Uterus (tissue), 3 donors: ENCODE measurements at regions not wholly inside any gene's neighbourhood (a gene's known extent, or its start where the extent isn't known, plus 50 kb on each side); places are given as distances from the start of the nearest gene placed in this dataset.

Experiments used
- DNase-seq, 2 donors: peaks; one replicate each; pipeline ENCODE4 v3.0.0-alpha.2; 2019 to 2020
- H3K27ac ChIP-seq, 2 donors: fragments of 200-600 bp; sonication (generic); 1 replicate in 1 of 2; 2 replicates in 1 of 2; pipeline ENCODE4 v1.5.1; 2016 to 2018
- H3K27me3 ChIP-seq, 2 donors: fragments of 200-600 bp; sonication (generic); one replicate each; pipeline ENCODE4 v1.5.1; 2018 to 2019; ENCODE audit warnings: control low read depth in 1 of 2
- H3K36me3 ChIP-seq, 2 donors: fragments of 200-600 bp; sonication (generic); one replicate each; pipeline ENCODE4 v1.5.1; 2019; ENCODE audit warnings: control low read depth in 1 of 2
- H3K4me1 ChIP-seq, 2 donors: fragments of 200-600 bp; sonication (generic); one replicate each; pipeline ENCODE4 v1.5.1; 2018 to 2019; ENCODE audit warnings: control low read depth in 1 of 2
- H3K4me3 ChIP-seq, 2 donors: fragments of 200-600 bp; sonication (generic); 1 replicate in 1 of 2; 2 replicates in 1 of 2; pipeline ENCODE4 v1.5.1; 2018 to 2019; ENCODE audit warnings: mild to moderate bottlenecking in 1 of 2
- H3K9me3 ChIP-seq, 2 donors: fragments of 200-600 bp; sonication (generic); one replicate each; pipeline ENCODE4 v1.5.1; 2019; ENCODE audit warnings: control low read depth in 1 of 2
- POLR2A ChIP-seq, 2 donors: fragments of 450-650 bp; IDR thresholded peaks; one replicate each; pipeline ENCODE4 v1.6.1; 2016; ENCODE audit warnings: antibody characterized with exemption in 2 of 2, mild to moderate bottlenecking in 1 of 2, moderate library complexity in 1 of 2
- intact Hi-C: fragments of 100-400 bp; cut with DNase I; formaldehyde crosslinking; loops from one replicate; pipeline ENCODE4 v1.15.1; 2023; ENCODE audit warnings: low total_unique reads
- TF ChIP-seq, protein P1 (sequence below), 4 experiments: fragments of 200-600 bp in 2 of 4; fragments of 450-650 bp in 2 of 4; sonication (generic) in 2 of 4; IDR thresholded peaks; one replicate each; pipeline ENCODE4 v1.5.1; 2016 to 2019; ENCODE audit warnings: antibody characterized with exemption in 4 of 4, mild to moderate bottlenecking in 2 of 4, moderate library complexity in 1 of 4
- donor health status: DM: yes; HTN: yes; CAD: no.

DNA sequence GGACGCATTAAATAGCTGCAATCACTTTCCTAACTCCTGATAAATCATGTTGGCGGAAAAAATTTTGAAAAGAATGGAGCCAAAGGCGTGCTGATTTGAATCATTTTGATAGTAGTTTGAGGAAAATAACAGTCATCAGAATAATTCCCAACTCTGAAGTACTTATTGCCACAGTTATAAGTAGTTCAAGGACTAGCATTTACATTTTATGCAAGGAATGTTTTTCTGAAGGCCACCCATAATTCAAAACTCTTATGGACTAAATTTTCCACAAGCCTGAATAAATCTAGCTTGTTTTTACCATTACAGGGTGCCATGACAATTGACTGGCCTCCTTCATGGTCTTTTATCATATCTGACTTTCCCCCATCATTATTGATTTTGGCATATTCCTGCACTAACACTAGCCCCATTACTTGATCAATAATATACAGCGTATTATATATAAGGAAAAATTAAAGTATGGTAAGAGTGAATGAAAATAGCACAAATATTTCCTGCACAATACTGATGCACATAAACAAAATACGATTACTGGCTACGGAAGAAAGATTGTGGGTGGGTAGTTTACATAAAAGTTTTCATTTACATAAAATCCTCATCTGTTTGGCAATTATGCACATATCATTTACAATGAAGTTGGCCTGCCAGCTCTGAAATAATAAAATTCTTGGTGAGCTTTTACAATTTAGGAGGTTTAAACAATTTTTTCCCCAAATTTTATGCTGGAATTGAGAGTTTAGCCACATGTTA lies 334.6 kb downstream of the ARL6IP6 start:
- TF ChIP-seq, protein P1, sequence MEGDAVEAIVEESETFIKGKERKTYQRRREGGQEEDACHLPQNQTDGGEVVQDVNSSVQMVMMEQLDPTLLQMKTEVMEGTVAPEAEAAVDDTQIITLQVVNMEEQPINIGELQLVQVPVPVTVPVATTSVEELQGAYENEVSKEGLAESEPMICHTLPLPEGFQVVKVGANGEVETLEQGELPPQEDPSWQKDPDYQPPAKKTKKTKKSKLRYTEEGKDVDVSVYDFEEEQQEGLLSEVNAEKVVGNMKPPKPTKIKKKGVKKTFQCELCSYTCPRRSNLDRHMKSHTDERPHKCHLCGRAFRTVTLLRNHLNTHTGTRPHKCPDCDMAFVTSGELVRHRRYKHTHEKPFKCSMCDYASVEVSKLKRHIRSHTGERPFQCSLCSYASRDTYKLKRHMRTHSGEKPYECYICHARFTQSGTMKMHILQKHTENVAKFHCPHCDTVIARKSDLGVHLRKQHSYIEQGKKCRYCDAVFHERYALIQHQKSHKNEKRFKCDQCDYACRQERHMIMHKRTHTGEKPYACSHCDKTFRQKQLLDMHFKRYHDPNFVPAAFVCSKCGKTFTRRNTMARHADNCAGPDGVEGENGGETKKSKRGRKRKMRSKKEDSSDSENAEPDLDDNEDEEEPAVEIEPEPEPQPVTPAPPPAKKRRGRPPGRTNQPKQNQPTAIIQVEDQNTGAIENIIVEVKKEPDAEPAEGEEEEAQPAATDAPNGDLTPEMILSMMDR (IDR thresholded peaks at IDR 0.05) = no peak
- no peak for TF ChIP-seq POLR2A (IDR thresholded peaks at IDR 0.05)
- intact Hi-C loops = no loop called here

GRCh38 chr2:153047220-153047619 lies 328.8 kb downstream of the ARL6IP6 start:
- intact Hi-C loops = no loop called here
- Histone ChIP-seq H3K9me3 (no peaks in the 10 kb centered on the region), H3K36me3 (no peaks in the 10 kb centered on the region), H3K4me1 (no peaks in the 10 kb centered on the region), H3K4me3 (no peak overlapping the region), H3K27ac (no peak overlapping the region), H3K27me3 (no peaks in the 10 kb centered on the region)
- DNase-seq = no peak
- TF ChIP-seq, protein P1 (IDR thresholded peaks at IDR 0.05) = no peak

More for the DNA sequence above, 334.6 kb downstream of the ARL6IP6 start:
- H3K27me3 ChIP-seq = no peaks in the 10 kb centered on the region
- H3K9me3 ChIP-seq = no peaks in the 10 kb centered on the region
- H3K4me3 ChIP-seq = no peak overlapping the region
- H3K27ac ChIP-seq = no peak overlapping the region
- DNase-seq = no peak
- H3K36me3 ChIP-seq = no peaks in the 10 kb centered on the region
- no peaks in the 10 kb centered on the region for H3K4me1 ChIP-seq

- intact Hi-C loops = no loop called here
- no peak overlapping the region for H3K27ac ChIP-seq
- DNase-seq = no peak
- H3K36me3 ChIP-seq = no peaks in the 10 kb centered on the region
- H3K9me3 ChIP-seq = no peaks in the 10 kb centered on the region
- TF ChIP-seq POLR2A (IDR thresholded peaks at IDR 0.05) = no peak
- TF ChIP-seq, protein P1 (IDR thresholded peaks at IDR 0.05) = no peak
- H3K4me1 ChIP-seq = no peaks in the 10 kb centered on the region
- H3K4me3 ChIP-seq = no peak overlapping the region
- no peaks in the 10 kb centered on the region for H3K27me3 ChIP-seq
Observed at GRCh38 chr2:153043385-153043784, 325.0 kb downstream of the ARL6IP6 start.

- Histone ChIP-seq H3K36me3 (no peaks in the 10 kb centered on the region), H3K4me3 (no peak overlapping the region), H3K4me1 (no peaks in the 10 kb centered on the region), H3K27me3 (no peaks in the 10 kb centered on the region), H3K27ac (no peak overlapping the region), H3K9me3 (no peaks in the 10 kb centered on the region)
- intact Hi-C loops = no loop called here
- no peak for DNase-seq
- TF ChIP-seq, protein P1 (IDR thresholded peaks at IDR 0.05) = no peak
- TF ChIP-seq POLR2A (IDR thresholded peaks at IDR 0.05) = no peak
Observed at GRCh38 chr2:153028626-153029025, 310.2 kb downstream of the ARL6IP6 start.

DNA sequence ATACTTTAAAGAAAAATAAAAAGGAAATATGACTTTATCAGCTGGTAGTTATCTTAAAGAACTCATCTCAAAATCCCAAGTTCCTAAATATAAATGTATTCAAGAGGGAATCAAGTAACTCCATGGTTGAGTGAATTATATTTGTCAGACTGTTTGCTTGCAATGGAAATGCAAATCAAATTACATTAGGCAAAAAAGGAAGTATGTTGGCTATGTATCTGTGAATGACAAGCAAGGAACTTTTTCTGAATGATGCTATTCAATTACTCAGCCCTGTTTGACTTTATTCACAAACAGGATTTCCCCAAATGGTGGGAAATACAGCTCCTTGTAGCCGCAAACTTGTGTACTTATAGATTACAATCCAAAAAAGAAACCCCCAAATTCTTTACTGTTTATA lies 309.1 kb downstream of the ARL6IP6 start:
- intact Hi-C loops = no loop called here
- H3K4me1 ChIP-seq = no peaks in the 10 kb centered on the region

More for the DNA sequence above, 309.1 kb downstream of the ARL6IP6 start:
- TF ChIP-seq, protein P1 (IDR thresholded peaks at IDR 0.05) = no peak
- no peak for TF ChIP-seq POLR2A (IDR thresholded peaks at IDR 0.05)
- Histone ChIP-seq H3K9me3 (no peaks in the 10 kb centered on the region), H3K27ac (no peak overlapping the region), H3K27me3 (no peaks in the 10 kb centered on the region), H3K4me3 (no peak overlapping the region), H3K36me3 (no peaks in the 10 kb centered on the region)
- DNase-seq = no peak
